GM12878 (cell line): ENCODE measurements at regions not wholly inside any gene's neighbourhood (a gene's known extent, or its start where the extent isn't known, plus 50 kb on each side); places are given as distances from the start of the nearest gene placed in this dataset.

Experiments
- CTCF ChIP-seq, 3 experiments: IDR thresholded peaks in 2 of 3; conservative IDR thresholded peaks in 1 of 3; 2 replicates each; pipeline ENCODE4 v1.5.1; 2011; ENCODE audit warnings: low read depth in 3 of 3, low read length in 3 of 3, mild to moderate bottlenecking in 3 of 3, control low read depth in 2 of 3, moderate library complexity in 2 of 3, inconsistent platforms in 1 of 3, mixed read lengths in 1 of 3; ENCODE audit not compliant: control insufficient read depth in 2 of 3, insufficient read depth in 1 of 3; ENCODE audit errors: extremely low read depth in 1 of 3
- HCFC1 ChIP-seq: fragments of 150-350 bp; IDR thresholded peaks from 2 replicates; pipeline ENCODE4 v1.6.1; 2014; ENCODE audit warnings: low read length
- RAD21 ChIP-seq: IDR thresholded peaks from 2 replicates; pipeline ENCODE4 v1.6.1; 2011; ENCODE audit warnings: mild to moderate bottlenecking, low read depth, low read length, moderate library complexity; ENCODE audit not compliant: insufficient read depth
- RAD51 ChIP-seq: fragments of 450-650 bp; IDR thresholded peaks from 2 replicates; pipeline ENCODE4 v1.6.1; 2016; ENCODE audit warnings: moderate library complexity, mild to moderate bottlenecking, inconsistent platforms
- REST ChIP-seq: IDR thresholded peaks from 2 replicates; pipeline ENCODE4 v1.6.1; 2012; ENCODE audit warnings: mild to moderate bottlenecking, low read depth, low read length

GRCh38 chr4:173859091-173859713, 329.2 kb upstream of the HAND2 start:
- no peak for TF ChIP-seq RAD21
- no peak for TF ChIP-seq CTCF (IDR thresholded peaks at IDR 0.05 in 2 of 3, conservative IDR thresholded peaks at IDR 0.05 in 1 of 3; ENCODE audit: control insufficient read depth in 2 of 3, extremely low read depth in 1 of 3, insufficient read depth in 1 of 3, low read depth in 3 of 3, low read length in 3 of 3)
- TF ChIP-seq REST = no peak
- TF ChIP-seq HCFC1 = no peak
- no peak for TF ChIP-seq RAD51
